Superior temporal gyrus (tissue), 1 donor: ENCODE measurements at regions not wholly inside any gene's neighbourhood (a gene's known extent, or its start where the extent isn't known, plus 50 kb on each side); places are given as distances from the start of the nearest gene placed in this dataset.
"Not testable (repeated sequence)": the region's sequence is repeated elsewhere in the genome, so short reads cannot be mapped to it uniquely, and the experiment has no call there.

Source experiments
- DNase-seq: peaks from one replicate; pipeline ENCODE4 v3.0.0-alpha.2; 2016; ENCODE audit errors: extremely low spot score

GRCh38 chr2:38147333-38148121, 71.6 kb upstream of the CYP1B1 start:
- no peak for DNase-seq

- no peak for DNase-seq
Measured at GRCh38 chr2:38146907-38147307, 71.0 kb upstream of the CYP1B1 start.

GRCh38 chr2:38146275-38146906, 70.4 kb upstream of the CYP1B1 start:
- peak; percentile 38 for DNase-seq

GRCh38 chr2:38145236-38145635, 69.3 kb upstream of the CYP1B1 start:
- DNase-seq = no peak

- DNase-seq = no peak
Measured at GRCh38 chr2:38142627-38143026, 66.7 kb upstream of the CYP1B1 start.

GRCh38 chr2:38141501-38141900, 65.5 kb upstream of the CYP1B1 start:
- DNase-seq = peak; percentile 36

- no peak for DNase-seq
Measured at GRCh38 chr2:38138996-38139395, 63.0 kb upstream of the CYP1B1 start.

- no peak for DNase-seq
Measured at GRCh38 chr2:38138419-38138818, 62.5 kb upstream of the CYP1B1 start.

GRCh38 chr2:38137958-38138357, 62.0 kb upstream of the CYP1B1 start:
- not testable (repeated sequence) for DNase-seq

- no peak for DNase-seq
Measured at GRCh38 chr2:38131676-38132075, 55.7 kb upstream of the CYP1B1 start.

GRCh38 chr2:38130876-38131275, 54.9 kb upstream of the CYP1B1 start:
- peak; percentile 74 for DNase-seq

GRCh38 chr2:38129987-38130386, 54.0 kb upstream of the CYP1B1 start:
- no peak for DNase-seq

- no peak for DNase-seq
Measured at GRCh38 chr2:38129481-38129880, 53.5 kb upstream of the CYP1B1 start.

GRCh38 chr2:38128653-38129052, 52.7 kb upstream of the CYP1B1 start:
- no peak for DNase-seq

GRCh38 chr2:38127277-38127676, 51.3 kb upstream of the CYP1B1 start:
- DNase-seq = no peak

GRCh38 chr2:38125842-38126241, 49.9 kb upstream of the CYP1B1 start:
- DNase-seq = no peak
